Loucy (cell line): ENCODE measurements at regions not wholly inside any gene's neighbourhood (a gene's known extent, or its start where the extent isn't known, plus 50 kb on each side); places are given as distances from the start of the nearest gene placed in this dataset.

ENCODE experiments used
- EZH2phosphoT487 ChIP-seq: fragments of 200-600 bp; IDR thresholded peaks from 2 replicates; pipeline ENCODE4 v1.6.1; 2018; ENCODE audit warnings: antibody characterized with exemption, mild to moderate bottlenecking, moderate library complexity, borderline replicate concordance
- TF ChIP-seq, protein P1 (sequence below): fragments of 200-600 bp; sonication (generic); conservative IDR thresholded peaks from 2 replicates; pipeline ENCODE4 v1.5.1; 2014; ENCODE audit warnings: mild to moderate bottlenecking, antibody characterized with exemption, low read length

DNA sequence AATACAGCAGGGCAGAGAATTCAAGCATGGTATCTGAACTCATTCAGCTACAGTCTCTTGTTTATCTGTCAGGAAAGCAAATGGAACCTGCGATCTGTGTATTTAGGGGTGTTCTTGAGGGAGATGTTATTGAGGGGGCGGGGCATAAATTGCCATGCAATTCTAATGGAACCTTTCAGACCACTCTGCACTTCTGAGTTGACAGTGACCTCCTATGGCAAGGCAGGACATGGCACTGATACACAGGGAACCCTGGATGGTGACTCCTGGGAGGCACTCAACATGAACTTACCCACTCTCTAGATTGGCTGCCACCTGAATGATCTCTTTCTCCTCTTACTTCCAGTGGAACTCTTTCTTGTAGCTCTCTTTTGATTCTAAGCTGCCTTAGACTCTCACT is 787.3 kb downstream of the VRK1 start:
- TF ChIP-seq, protein P1, sequence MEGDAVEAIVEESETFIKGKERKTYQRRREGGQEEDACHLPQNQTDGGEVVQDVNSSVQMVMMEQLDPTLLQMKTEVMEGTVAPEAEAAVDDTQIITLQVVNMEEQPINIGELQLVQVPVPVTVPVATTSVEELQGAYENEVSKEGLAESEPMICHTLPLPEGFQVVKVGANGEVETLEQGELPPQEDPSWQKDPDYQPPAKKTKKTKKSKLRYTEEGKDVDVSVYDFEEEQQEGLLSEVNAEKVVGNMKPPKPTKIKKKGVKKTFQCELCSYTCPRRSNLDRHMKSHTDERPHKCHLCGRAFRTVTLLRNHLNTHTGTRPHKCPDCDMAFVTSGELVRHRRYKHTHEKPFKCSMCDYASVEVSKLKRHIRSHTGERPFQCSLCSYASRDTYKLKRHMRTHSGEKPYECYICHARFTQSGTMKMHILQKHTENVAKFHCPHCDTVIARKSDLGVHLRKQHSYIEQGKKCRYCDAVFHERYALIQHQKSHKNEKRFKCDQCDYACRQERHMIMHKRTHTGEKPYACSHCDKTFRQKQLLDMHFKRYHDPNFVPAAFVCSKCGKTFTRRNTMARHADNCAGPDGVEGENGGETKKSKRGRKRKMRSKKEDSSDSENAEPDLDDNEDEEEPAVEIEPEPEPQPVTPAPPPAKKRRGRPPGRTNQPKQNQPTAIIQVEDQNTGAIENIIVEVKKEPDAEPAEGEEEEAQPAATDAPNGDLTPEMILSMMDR, result peak; percentile 54
- TF ChIP-seq EZH2phosphoT487, result no peak
